CD4-positive, alpha-beta T cell (primary cell): ENCODE measurements at regions not wholly inside any gene's neighbourhood (a gene's known extent, or its start where the extent isn't known, plus 50 kb on each side); places are given as distances from the start of the nearest gene placed in this dataset.

ENCODE experiments used
- ATAC-seq: fragments of 200-7000 bp; cut with Tn5 transposase; one replicate; pipeline ENCODE4 v1.10.0; 2022; ENCODE audit warnings: mild to moderate bottlenecking; ENCODE audit not compliant: poor library complexity
- CTCF ChIA-PET: fragments of 350-600 bp; sonication (Branson Sonifier 250); formaldehyde crosslinking; loops from one replicate; lab custom pipeline; 2021; ENCODE audit warnings: antibody characterized with exemption, inconsistent platforms; lab: Charles Lee
- POLR2A ChIA-PET: fragments of 350-600 bp; sonication (Branson Sonifier 250); formaldehyde crosslinking; loops from one replicate; lab custom pipeline; 2021; ENCODE audit warnings: antibody characterized with exemption, inconsistent platforms; lab: Charles Lee
- DNase-seq, 14 experiments: peaks; one replicate each; pipeline ENCODE4 v3.0.0-alpha.2; 2013 to 2020; ENCODE audit warnings: mixed read lengths in 2 of 14
- H3K27ac ChIP-seq, 2 donors: one replicate each; pipeline versions ENCODE4 v1.5.1 to v1.7.0; 2013; ENCODE audit warnings: low read length in 2 of 2, low read depth in 1 of 2, mild to moderate bottlenecking in 1 of 2
- H3K27me3 ChIP-seq, 2 experiments: 1 replicate in 1 of 2; 2 replicates in 1 of 2; pipeline versions ENCODE4 v1.6.1 to v1.7.0; 2013; ENCODE audit warnings: low read length in 2 of 2, control low read depth in 1 of 2, mild to moderate bottlenecking in 1 of 2, moderate library complexity in 1 of 2; ENCODE audit not compliant: insufficient read depth in 2 of 2, control insufficient read depth in 1 of 2
- H3K36me3 ChIP-seq: one replicate; pipeline ENCODE4 v1.6.1; 2013; ENCODE audit warnings: low read length, control low read depth; ENCODE audit not compliant: insufficient read depth
- H3K4me1 ChIP-seq: one replicate; pipeline ENCODE4 v1.6.1; 2013; ENCODE audit warnings: low read length, control low read depth; ENCODE audit not compliant: insufficient read depth
- H3K4me3 ChIP-seq: one replicate; pipeline ENCODE4 v1.5.1; 2013; ENCODE audit warnings: mild to moderate bottlenecking, low read length, moderate library complexity
- H3K9me3 ChIP-seq, 2 experiments: 1 replicate in 1 of 2; 2 replicates in 1 of 2; pipeline versions ENCODE4 v1.6.1 to v1.7.0; 2013; ENCODE audit warnings: low read length in 2 of 2, mild to moderate bottlenecking in 2 of 2, control low read depth in 1 of 2, moderate library complexity in 1 of 2; ENCODE audit not compliant: control insufficient read depth in 1 of 2, insufficient read depth in 1 of 2
- H3K27ac Mint-ChIP-seq: one replicate; pipeline ENCODE4 v1.8.0; 2020; ENCODE audit warnings: mixed read lengths
- H3K27me3 Mint-ChIP-seq: one replicate; pipeline ENCODE4 v1.8.0; 2021; ENCODE audit warnings: mixed read lengths
- H3K36me3 Mint-ChIP-seq: one replicate; pipeline ENCODE4 v1.8.0; 2021; ENCODE audit warnings: low read depth, mixed read lengths
- H3K4me1 Mint-ChIP-seq: one replicate; pipeline ENCODE4 v1.8.0; 2021; ENCODE audit warnings: low read depth, mixed read lengths
- H3K4me3 Mint-ChIP-seq: one replicate; pipeline ENCODE4 v1.8.0; 2020; ENCODE audit warnings: mild to moderate bottlenecking, mixed read lengths
- H3K9me3 Mint-ChIP-seq: one replicate; pipeline ENCODE4 v1.8.0; 2020; ENCODE audit warnings: mixed read lengths
- intact Hi-C, 2 experiments: fragments of 100-400 bp; cut with DNase I in 1 of 2; cut with micrococcal nuclease in 1 of 2; formaldehyde crosslinking; loops; one replicate each; pipeline versions ENCODE4 v1.15.1 to v1.9.0; 2023 to 2025; cut with DNase I, micrococcal nuclease
- TF ChIP-seq, protein P1 (sequence below): fragments of 200-600 bp; IDR thresholded peaks from one replicate; pipeline ENCODE4 v1.8.0; 2022; ENCODE audit warnings: antibody characterized with exemption, mild to moderate bottlenecking

- Mint-ChIP-seq H3K36me3 (no peaks in the 10 kb centered on the region), H3K27ac (no peak overlapping the region), H3K4me1 (peaks cover 17% of the 10 kb centered on the region), H3K4me3 (no peak overlapping the region), H3K27me3 (no peaks in the 10 kb centered on the region), H3K9me3 (no peaks in the 10 kb centered on the region)
- Histone ChIP-seq H3K36me3 (no peaks in the 10 kb centered on the region), H3K9me3 (no peaks in the 10 kb centered on the region), H3K27ac (no peak overlapping the region), H3K4me3 (no peak overlapping the region), H3K4me1 (peaks cover 3% of the 10 kb centered on the region), H3K27me3 (peaks cover 0 to 2% of the 10 kb centered on the region in 2 experiments)
- intact Hi-C loops = no loop called here
- ATAC-seq = no peak
- TF ChIP-seq, protein P1, sequence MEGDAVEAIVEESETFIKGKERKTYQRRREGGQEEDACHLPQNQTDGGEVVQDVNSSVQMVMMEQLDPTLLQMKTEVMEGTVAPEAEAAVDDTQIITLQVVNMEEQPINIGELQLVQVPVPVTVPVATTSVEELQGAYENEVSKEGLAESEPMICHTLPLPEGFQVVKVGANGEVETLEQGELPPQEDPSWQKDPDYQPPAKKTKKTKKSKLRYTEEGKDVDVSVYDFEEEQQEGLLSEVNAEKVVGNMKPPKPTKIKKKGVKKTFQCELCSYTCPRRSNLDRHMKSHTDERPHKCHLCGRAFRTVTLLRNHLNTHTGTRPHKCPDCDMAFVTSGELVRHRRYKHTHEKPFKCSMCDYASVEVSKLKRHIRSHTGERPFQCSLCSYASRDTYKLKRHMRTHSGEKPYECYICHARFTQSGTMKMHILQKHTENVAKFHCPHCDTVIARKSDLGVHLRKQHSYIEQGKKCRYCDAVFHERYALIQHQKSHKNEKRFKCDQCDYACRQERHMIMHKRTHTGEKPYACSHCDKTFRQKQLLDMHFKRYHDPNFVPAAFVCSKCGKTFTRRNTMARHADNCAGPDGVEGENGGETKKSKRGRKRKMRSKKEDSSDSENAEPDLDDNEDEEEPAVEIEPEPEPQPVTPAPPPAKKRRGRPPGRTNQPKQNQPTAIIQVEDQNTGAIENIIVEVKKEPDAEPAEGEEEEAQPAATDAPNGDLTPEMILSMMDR = no peak
- POLR2A ChIA-PET = no interaction called here
- CTCF ChIA-PET = no interaction called here
- DNase-seq = no peak
Observed at GRCh38 chrX:20499763-20500162, 233.1 kb upstream of the RPS6KA3 start.

DNA sequence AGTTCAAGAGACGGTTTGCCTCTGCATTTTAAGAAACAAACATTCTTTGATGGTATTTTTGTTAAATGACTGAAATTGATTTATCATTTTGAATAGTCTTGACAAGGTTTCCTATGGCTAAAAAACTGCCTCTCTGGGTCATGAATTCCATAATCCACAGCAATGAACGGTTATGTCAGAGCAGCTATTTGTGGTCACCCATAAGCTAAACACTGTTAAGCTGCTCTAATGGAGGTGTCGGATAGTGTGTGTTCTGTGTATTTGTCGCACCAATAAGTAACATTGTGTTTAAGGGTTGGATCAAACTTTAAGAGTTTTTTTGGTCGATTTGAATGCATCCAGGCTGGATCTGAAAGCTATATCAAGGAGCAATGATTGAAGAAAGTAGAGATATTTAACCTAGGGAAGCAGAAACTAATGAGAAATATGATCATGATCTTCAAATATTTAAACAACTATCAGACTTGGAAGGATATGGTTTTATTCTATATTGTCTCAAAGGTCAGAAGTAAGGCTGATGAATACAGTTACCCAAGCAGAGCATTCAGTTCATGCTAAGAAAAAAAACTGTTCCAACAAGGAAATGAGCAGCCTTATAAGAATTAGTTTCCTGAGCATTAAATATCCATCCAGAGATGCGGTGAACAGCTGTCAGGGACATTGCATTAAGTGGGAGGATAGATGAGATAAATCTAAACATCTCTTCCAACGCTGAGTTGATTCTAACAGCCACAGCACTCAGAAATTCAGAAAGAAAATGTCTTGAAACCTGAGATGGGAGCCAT is 232.3 kb upstream of the RPS6KA3 start:
- DNase-seq = no peak
- Histone ChIP-seq H3K36me3 (no peaks in the 10 kb centered on the region), H3K9me3 (no peaks in the 10 kb centered on the region), H3K27ac (no peak overlapping the region), H3K27me3 (peaks cover 0 to 2% of the 10 kb centered on the region in 2 experiments), H3K4me3 (no peak overlapping the region), H3K4me1 (peaks cover 3% of the 10 kb centered on the region)
- H3K27ac Mint-ChIP-seq = no peak overlapping the region
- CTCF ChIA-PET = no interaction called here
- no peak for ATAC-seq
- TF ChIP-seq, protein P1 = no peak
- intact Hi-C loops = no loop called here
- H3K27me3 Mint-ChIP-seq = no peaks in the 10 kb centered on the region
- H3K4me3 Mint-ChIP-seq = no peak overlapping the region
- H3K36me3 Mint-ChIP-seq = no peaks in the 10 kb centered on the region
- H3K4me1 Mint-ChIP-seq = peaks cover 17% of the 10 kb centered on the region
- POLR2A ChIA-PET = no interaction called here
- no peaks in the 10 kb centered on the region for H3K9me3 Mint-ChIP-seq

- POLR2A ChIA-PET = no interaction called here
- Mint-ChIP-seq H3K36me3 (no peaks in the 10 kb centered on the region), H3K4me1 (peaks cover 10% of the 10 kb centered on the region), H3K27me3 (no peaks in the 10 kb centered on the region), H3K9me3 (no peaks in the 10 kb centered on the region), H3K4me3 (no peak overlapping the region), H3K27ac (no peak overlapping the region)
- Histone ChIP-seq H3K36me3 (no peaks in the 10 kb centered on the region), H3K4me3 (no peak overlapping the region), H3K27me3 (peaks cover 0 to 2% of the 10 kb centered on the region in 2 experiments), H3K4me1 (peaks cover 3% of the 10 kb centered on the region), H3K27ac (no peak overlapping the region), H3K9me3 (no peaks in the 10 kb centered on the region)
- intact Hi-C loops = no loop called here
- ATAC-seq = no peak
- CTCF ChIA-PET = no interaction called here
- TF ChIP-seq, protein P1 = no peak
- no peak for DNase-seq
Observed at GRCh38 chrX:20495575-20495974, 228.9 kb upstream of the RPS6KA3 start.
